ENCODE measurements at regions not wholly inside any gene's neighbourhood (a gene's known extent, or its start where the extent isn't known, plus 50 kb on each side); places are given as distances from the start of the nearest gene placed in this dataset.
"Not testable (repeated sequence)": the region's sequence is repeated elsewhere in the genome, so short reads cannot be mapped to it uniquely, and the experiment has no call there.

GRCh38 chr1:163981500-163982030 is 577.4 kb upstream of the PBX1 start:
- no peaks in the 10 kb centered on the region for H3K4me1 ChIP-seq
- DNase-seq: no peak
- H3K27me3 ChIP-seq: no peaks in the 10 kb centered on the region
- TF ChIP-seq CTCF (IDR thresholded peaks at IDR 0.05) (no peak), POLR2A (IDR thresholded peaks at IDR 0.05) (no peak)
- intact Hi-C loops (cut with DNase I): no loop called here
- WGBS, 4 donors: 51 to 62% (median 55%) methylated on average over 2 of the region's 2 CpGs
- no peak overlapping the region for H3K27ac ChIP-seq
- H3K36me3 ChIP-seq: no peaks in the 10 kb centered on the region
- ATAC-seq: no peak
- H3K4me3 ChIP-seq: no peak overlapping the region
- H3K9me3 ChIP-seq: no peaks in the 10 kb centered on the region

GRCh38 chr1:163983097-163983496 is 575.9 kb upstream of the PBX1 start:
- no peak overlapping the region for H3K27ac ChIP-seq
- ATAC-seq (no peak), DNase-seq (no peak)
- H3K27me3 ChIP-seq: no peaks in the 10 kb centered on the region
- no peak for TF ChIP-seq CTCF (IDR thresholded peaks at IDR 0.05)
- TF ChIP-seq POLR2A (IDR thresholded peaks at IDR 0.05): no peak
- intact Hi-C loops (cut with DNase I): no loop called here
- no peaks in the 10 kb centered on the region for H3K9me3 ChIP-seq
- H3K4me3 ChIP-seq: no peak overlapping the region
- 76 to 82% (median 78%) methylated on average over 2 of the region's 2 CpGs for WGBS, 4 donors
- H3K4me1 ChIP-seq: no peaks in the 10 kb centered on the region
- H3K36me3 ChIP-seq: no peaks in the 10 kb centered on the region

- ATAC-seq (no peak), DNase-seq (no peak)
- Histone ChIP-seq H3K4me3 (no peak overlapping the region), H3K27ac (no peak overlapping the region), H3K36me3 (no peaks in the 10 kb centered on the region), H3K4me1 (no peaks in the 10 kb centered on the region), H3K9me3 (no peaks in the 10 kb centered on the region), H3K27me3 (no peaks in the 10 kb centered on the region)
- WGBS, 4 donors: 86 to 89% (median 88%) methylated on average over 3 of the region's 3 CpGs
- intact Hi-C loops (cut with DNase I): no loop called here
- TF ChIP-seq CTCF (IDR thresholded peaks at IDR 0.05) (no peak), POLR2A (IDR thresholded peaks at IDR 0.05) (no peak)
These were observed 573.3 kb upstream of the PBX1 start for GRCh38 chr1:163985700-163986099.

GRCh38 chr1:163999131-163999530 is 559.9 kb upstream of the PBX1 start:
- TF ChIP-seq POLR2A (IDR thresholded peaks at IDR 0.05) (no peak), CTCF (IDR thresholded peaks at IDR 0.05) (no peak)
- no peaks in the 10 kb centered on the region for H3K36me3 ChIP-seq
- intact Hi-C loops (cut with DNase I): no loop called here
- H3K27me3 ChIP-seq: no peaks in the 10 kb centered on the region
- no peaks in the 10 kb centered on the region for H3K4me1 ChIP-seq
- no peak overlapping the region for H3K4me3 ChIP-seq
- DNase-seq: no peak
- no peak overlapping the region for H3K27ac ChIP-seq
- no peak for ATAC-seq
- 79 to 91% (median 86%) methylated on average over 1 of the region's 1 CpG for WGBS, 4 donors
- H3K9me3 ChIP-seq: peaks cover 0 to 53% (median 8%) of the 10 kb centered on the region in 12 donors

- intact Hi-C loops (cut with DNase I); ATAC-seq: not testable (repeated sequence)
- 71 to 83% (median 76%) methylated on average over 3 of the region's 3 CpGs for WGBS, 4 donors
These were observed 552.8 kb upstream of the PBX1 start for GRCh38 chr1:164006186-164006585.

More at GRCh38 chr1:164006186-164006585, 552.8 kb upstream of the PBX1 start:
- peaks cover 0 to 35% (median 10%) of the 10 kb centered on the region in 12 donors for H3K9me3 ChIP-seq
- H3K36me3 ChIP-seq, DNase-seq, H3K4me1 ChIP-seq, H3K4me3 ChIP-seq, H3K27ac ChIP-seq, H3K27me3 ChIP-seq: not testable (repeated sequence)

Measured in heart left ventricle (tissue), 16 donors.